ENCODE measurements at regions not wholly inside any gene's neighbourhood (a gene's known extent, or its start where the extent isn't known, plus 50 kb on each side); places are given as distances from the start of the nearest gene placed in this dataset.

GRCh38 chr9:108360304-108360703, 495.5 kb downstream of the ACTL7B start:
- TF ChIP-seq ZNF274 (IDR thresholded peaks at IDR 0.05; ENCODE audit: low read depth, low read length) (no peak), CTCF (IDR thresholded peaks at IDR 0.05 in 2 of 3, conservative IDR thresholded peaks at IDR 0.05 in 1 of 3; ENCODE audit: borderline replicate concordance in 1 of 3, insufficient read depth in 1 of 3, low read depth in 2 of 3, low read length in 2 of 3) (no peak), CBX3 (IDR thresholded peaks at IDR 0.05; ENCODE audit: low read depth) (no peak), ATF3 (IDR thresholded peaks at IDR 0.05) (no peak), POLR2A (IDR thresholded peaks at IDR 0.05; ENCODE audit: borderline replicate concordance, extremely low read depth, insufficient read depth, insufficient read length) (no peak), SP1 (IDR thresholded peaks at IDR 0.05; ENCODE audit: low read depth) (no peak), CEBPB (IDR thresholded peaks at IDR 0.05; ENCODE audit: low read depth) (no peak), EZH2phosphoT487 (IDR thresholded peaks at IDR 0.05; ENCODE audit: borderline replicate concordance) (no peak), EGR1 (IDR thresholded peaks at IDR 0.05; ENCODE audit: low read depth) (no peak), EZH2 (IDR thresholded peaks at IDR 0.05) (no peak), POLR2AphosphoS5 (IDR thresholded peaks at IDR 0.05; ENCODE audit: low read depth, low read length) (no peak), RAD21 (IDR thresholded peaks at IDR 0.05; ENCODE audit: low read depth) (no peak)

All from HCT116 (cell line).